ENCODE measurements at regions not wholly inside any gene's neighbourhood (a gene's known extent, or its start where the extent isn't known, plus 50 kb on each side); places are given as distances from the start of the nearest gene placed in this dataset.

GRCh38 chr3:1469687-1470086 is 376.9 kb downstream of the CNTN6 start:
- WGBS = 79% methylated on average over 2 of the region's 2 CpGs
- TF ChIP-seq CTCF (IDR thresholded peaks at IDR 0.05) (no peak), POLR2AphosphoS5 (IDR thresholded peaks at IDR 0.05) (no peak), POLR2A (IDR thresholded peaks at IDR 0.05) (no peak)
- no peak overlapping the region for H3K4me3 ChIP-seq
- no peak overlapping the region for H3K27ac ChIP-seq
- H3K36me3 ChIP-seq = no peaks in the 10 kb centered on the region
- H3K27me3 ChIP-seq (replicated peaks; ENCODE audit: insufficient read depth) = no peaks in the 10 kb centered on the region
- no peak for DNase-seq (ENCODE audit: low spot score)
- no peaks in the 10 kb centered on the region for H3K9me3 ChIP-seq
- intact Hi-C loops (cut with DNase I) = no loop called here
- no peaks in the 10 kb centered on the region for H3K4me1 ChIP-seq (replicated peaks)

DNA sequence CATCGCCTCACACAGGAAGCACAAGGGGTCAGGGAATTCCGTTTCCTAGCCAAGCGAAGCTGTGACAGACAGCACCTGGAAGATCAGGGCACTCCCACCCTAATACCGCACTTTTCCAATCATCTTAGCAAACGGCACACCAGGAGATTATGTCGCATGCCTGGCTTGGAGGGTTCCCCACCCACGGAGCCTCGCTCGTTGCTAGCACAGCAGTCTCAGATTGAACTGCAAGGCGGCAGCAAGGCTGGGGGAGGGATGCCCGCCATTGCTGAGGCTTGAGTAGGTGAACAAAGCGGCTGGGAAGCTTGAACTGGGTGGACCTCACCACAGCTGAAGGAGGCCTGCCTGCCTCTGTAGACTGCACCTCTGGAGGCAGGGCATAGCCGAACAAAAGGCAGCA is 384.8 kb downstream of the CNTN6 start:
- intact Hi-C loops (cut with DNase I) = no loop called here
- H3K4me3 ChIP-seq = no peak overlapping the region
- H3K36me3 ChIP-seq = no peaks in the 10 kb centered on the region
- no peaks in the 10 kb centered on the region for H3K4me1 ChIP-seq (replicated peaks)
- DNase-seq (ENCODE audit: low spot score) = no peak
- no peak overlapping the region for H3K27ac ChIP-seq
- H3K27me3 ChIP-seq (replicated peaks; ENCODE audit: insufficient read depth) = no peaks in the 10 kb centered on the region
- 90% methylated on average over 13 of the region's 13 CpGs for WGBS
- TF ChIP-seq CTCF (IDR thresholded peaks at IDR 0.05) (no peak), POLR2A (IDR thresholded peaks at IDR 0.05) (no peak), POLR2AphosphoS5 (IDR thresholded peaks at IDR 0.05) (no peak)
- no peaks in the 10 kb centered on the region for H3K9me3 ChIP-seq

DNA sequence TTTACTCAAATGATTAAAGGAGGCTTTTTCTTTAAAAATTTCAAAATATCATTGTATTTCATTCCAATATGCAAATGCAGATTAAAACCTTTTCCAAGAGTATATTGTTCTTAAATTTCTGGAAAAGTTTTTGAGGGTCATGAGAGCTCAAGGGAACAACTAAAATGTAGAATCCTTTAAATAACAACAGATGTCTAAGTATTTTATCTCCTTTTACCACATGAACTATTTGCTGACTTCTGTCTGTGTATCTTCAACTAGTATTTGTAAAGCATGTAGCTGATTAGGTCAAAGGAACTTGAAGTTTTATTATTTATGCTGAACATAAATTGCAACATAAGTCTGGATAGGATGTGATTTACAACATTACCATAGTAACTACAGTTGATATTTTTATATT is 402.6 kb downstream of the CNTN6 start:
- Histone ChIP-seq H3K9me3 (no peaks in the 10 kb centered on the region), H3K27ac (no peak overlapping the region), H3K4me1 (replicated peaks) (no peaks in the 10 kb centered on the region), H3K27me3 (replicated peaks; ENCODE audit: insufficient read depth) (no peaks in the 10 kb centered on the region), H3K36me3 (no peaks in the 10 kb centered on the region), H3K4me3 (no peak overlapping the region)
- intact Hi-C loops (cut with DNase I) = no loop called here
- TF ChIP-seq POLR2AphosphoS5 (IDR thresholded peaks at IDR 0.05) = no peak
- TF ChIP-seq POLR2A (IDR thresholded peaks at IDR 0.05) = no peak
- DNase-seq (ENCODE audit: low spot score) = no peak

DNA sequence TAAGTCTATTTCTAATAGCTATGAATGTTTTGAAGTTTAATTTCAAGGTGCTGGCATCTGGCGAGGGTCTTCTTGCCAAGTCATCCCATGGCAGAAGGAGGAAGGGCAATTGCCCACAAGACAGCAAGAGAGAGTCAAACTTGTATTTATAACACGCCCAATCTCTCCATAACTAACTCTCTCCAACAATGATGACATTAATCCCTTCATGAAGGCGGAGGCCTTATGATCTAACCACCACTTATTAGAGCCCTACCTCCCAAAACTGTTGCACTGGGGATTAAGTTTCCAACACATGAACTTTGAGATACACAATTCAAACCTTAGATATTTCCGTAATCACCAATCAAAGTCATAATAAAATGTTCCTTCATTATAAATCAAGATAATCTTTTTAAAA is 406.9 kb downstream of the CNTN6 start:
- DNase-seq (ENCODE audit: low spot score) = no peak
- H3K4me1 ChIP-seq (replicated peaks) = no peaks in the 10 kb centered on the region
- H3K36me3 ChIP-seq = no peaks in the 10 kb centered on the region
- WGBS = 83% methylated on average over 4 of the region's 4 CpGs
- H3K27me3 ChIP-seq (replicated peaks; ENCODE audit: insufficient read depth) = no peaks in the 10 kb centered on the region
- TF ChIP-seq POLR2AphosphoS5 (IDR thresholded peaks at IDR 0.05) (no peak), POLR2A (IDR thresholded peaks at IDR 0.05) (no peak), CTCF (IDR thresholded peaks at IDR 0.05) (no peak)
- no peaks in the 10 kb centered on the region for H3K9me3 ChIP-seq
- H3K4me3 ChIP-seq = no peak overlapping the region
- H3K27ac ChIP-seq = no peak overlapping the region
- intact Hi-C loops (cut with DNase I) = no loop called here

GRCh38 chr3:1501406-1502115 is 408.7 kb downstream of the CNTN6 start:
- no peak for DNase-seq (ENCODE audit: low spot score)
- intact Hi-C loops (cut with DNase I) = no loop called here
- Histone ChIP-seq H3K4me1 (replicated peaks) (no peaks in the 10 kb centered on the region), H3K27ac (no peak overlapping the region), H3K27me3 (replicated peaks; ENCODE audit: insufficient read depth) (no peaks in the 10 kb centered on the region), H3K36me3 (no peaks in the 10 kb centered on the region), H3K4me3 (no peak overlapping the region), H3K9me3 (no peaks in the 10 kb centered on the region)
- WGBS = 43% methylated on average over 6 of the region's 6 CpGs
- no peak for TF ChIP-seq CTCF (IDR thresholded peaks at IDR 0.05)
- no peak for TF ChIP-seq POLR2A (IDR thresholded peaks at IDR 0.05)
- no peak for TF ChIP-seq POLR2AphosphoS5 (IDR thresholded peaks at IDR 0.05)
